ENCODE measurements at regions not wholly inside any gene's neighbourhood (a gene's known extent, or its start where the extent isn't known, plus 50 kb on each side); places are given as distances from the start of the nearest gene placed in this dataset.

DNA sequence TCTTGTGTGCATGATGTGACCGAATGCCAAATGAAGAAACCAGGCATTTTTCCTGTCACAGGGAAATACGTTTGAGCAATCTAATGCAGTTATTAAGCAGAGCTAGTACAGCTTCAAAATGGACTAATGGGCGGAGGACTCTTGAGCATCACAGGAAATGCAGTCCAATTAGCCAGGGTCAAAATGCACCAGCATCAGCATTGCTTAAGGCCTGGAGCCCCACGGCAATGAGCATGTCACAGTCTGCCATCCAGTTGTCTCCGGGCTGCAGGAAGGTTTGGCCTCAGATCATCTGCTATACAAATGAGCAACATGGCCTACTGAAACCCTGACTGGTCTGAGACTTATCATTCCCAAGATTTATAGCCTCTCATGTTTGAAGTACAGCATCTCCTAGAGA is 652.1 kb upstream of the SLC35B3 start:
- 92% methylated on average over 5 of the region's 5 CpGs for WGBS, 2 experiments (ENCODE audit: insufficient coverage in 1 of 2, insufficient read length in 1 of 2)
- no peak overlapping the region for H3K4me3 Mint-ChIP-seq
- peak; percentile 42 for DNase-seq
- TF ChIP-seq, protein P1, sequence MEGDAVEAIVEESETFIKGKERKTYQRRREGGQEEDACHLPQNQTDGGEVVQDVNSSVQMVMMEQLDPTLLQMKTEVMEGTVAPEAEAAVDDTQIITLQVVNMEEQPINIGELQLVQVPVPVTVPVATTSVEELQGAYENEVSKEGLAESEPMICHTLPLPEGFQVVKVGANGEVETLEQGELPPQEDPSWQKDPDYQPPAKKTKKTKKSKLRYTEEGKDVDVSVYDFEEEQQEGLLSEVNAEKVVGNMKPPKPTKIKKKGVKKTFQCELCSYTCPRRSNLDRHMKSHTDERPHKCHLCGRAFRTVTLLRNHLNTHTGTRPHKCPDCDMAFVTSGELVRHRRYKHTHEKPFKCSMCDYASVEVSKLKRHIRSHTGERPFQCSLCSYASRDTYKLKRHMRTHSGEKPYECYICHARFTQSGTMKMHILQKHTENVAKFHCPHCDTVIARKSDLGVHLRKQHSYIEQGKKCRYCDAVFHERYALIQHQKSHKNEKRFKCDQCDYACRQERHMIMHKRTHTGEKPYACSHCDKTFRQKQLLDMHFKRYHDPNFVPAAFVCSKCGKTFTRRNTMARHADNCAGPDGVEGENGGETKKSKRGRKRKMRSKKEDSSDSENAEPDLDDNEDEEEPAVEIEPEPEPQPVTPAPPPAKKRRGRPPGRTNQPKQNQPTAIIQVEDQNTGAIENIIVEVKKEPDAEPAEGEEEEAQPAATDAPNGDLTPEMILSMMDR (conservative IDR thresholded peaks at IDR 0.05), result no peak
- Histone ChIP-seq H3K4me1 (ENCODE audit: control insufficient read depth, insufficient read depth, low read length) (peaks cover 11% of the 10 kb centered on the region), H3K4me3 (ENCODE audit: low read length) (no peak overlapping the region), H3K36me3 (ENCODE audit: control insufficient read depth, insufficient read depth, low read length) (no peaks in the 10 kb centered on the region), H3K27ac (ENCODE audit: low read depth, low read length) (no peak overlapping the region), H3K9ac (ENCODE audit: extremely low read depth, low read length, poor library complexity, severe bottlenecking) (no peak overlapping the region), H3K27me3 (ENCODE audit: control insufficient read depth, insufficient read depth, low read length, poor library complexity, severe bottlenecking) (no peaks in the 10 kb centered on the region), H3K9me3 (ENCODE audit: control insufficient read depth, low read length) (no peaks in the 10 kb centered on the region)
- H3K4me1 Mint-ChIP-seq, result peaks cover 40% of the 10 kb centered on the region
- H3K27me3 Mint-ChIP-seq (ENCODE audit: insufficient read depth), result no peaks in the 10 kb centered on the region
- no peaks in the 10 kb centered on the region for H3K36me3 Mint-ChIP-seq (ENCODE audit: low read depth)
- H3K9me3 Mint-ChIP-seq, result no peaks in the 10 kb centered on the region
- no peak overlapping the region for H3K27ac Mint-ChIP-seq

DNA sequence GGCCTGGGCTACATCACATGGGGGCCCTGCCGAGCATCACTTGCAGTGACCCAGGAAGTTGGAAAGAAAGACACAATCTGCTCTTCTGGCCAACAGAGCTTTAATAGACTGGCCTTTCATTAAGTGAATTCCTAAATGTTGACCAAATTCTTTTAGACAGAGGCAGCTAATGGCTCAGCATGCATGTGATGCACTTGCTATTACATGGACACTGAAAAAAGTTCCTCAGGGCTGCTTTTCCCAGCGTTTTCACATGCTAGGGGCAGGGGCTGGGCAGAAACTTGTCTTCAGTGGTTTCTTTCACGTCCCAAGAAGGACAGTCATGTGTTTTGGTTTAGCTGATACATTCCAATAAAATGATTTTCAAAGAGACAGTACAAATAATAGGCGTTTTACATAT is 651.0 kb upstream of the SLC35B3 start:
- H3K27me3 Mint-ChIP-seq (ENCODE audit: insufficient read depth), result no peaks in the 10 kb centered on the region
- H3K9me3 ChIP-seq (ENCODE audit: control insufficient read depth, low read length), result no peaks in the 10 kb centered on the region
- no peak overlapping the region for H3K27ac ChIP-seq (ENCODE audit: low read depth, low read length)
- H3K9ac ChIP-seq (ENCODE audit: extremely low read depth, low read length, poor library complexity, severe bottlenecking), result no peak overlapping the region
- TF ChIP-seq, protein P1 (conservative IDR thresholded peaks at IDR 0.05), result no peak
- no peaks in the 10 kb centered on the region for H3K9me3 Mint-ChIP-seq
- peaks cover 40% of the 10 kb centered on the region for H3K4me1 Mint-ChIP-seq
- H3K4me3 ChIP-seq (ENCODE audit: low read length), result no peak overlapping the region
- no peaks in the 10 kb centered on the region for H3K27me3 ChIP-seq (ENCODE audit: control insufficient read depth, insufficient read depth, low read length, poor library complexity, severe bottlenecking)
- WGBS, 2 experiments (ENCODE audit: insufficient coverage in 1 of 2, insufficient read length in 1 of 2), result 91 to 92% methylated on average over 1 to 3 of the region's 4 CpGs
- no peak overlapping the region for H3K27ac Mint-ChIP-seq
- H3K36me3 Mint-ChIP-seq (ENCODE audit: low read depth), result no peaks in the 10 kb centered on the region
- DNase-seq, result peak; percentile 38
- no peaks in the 10 kb centered on the region for H3K36me3 ChIP-seq (ENCODE audit: control insufficient read depth, insufficient read depth, low read length)
- H3K4me1 ChIP-seq (ENCODE audit: control insufficient read depth, insufficient read depth, low read length), result peaks cover 11% of the 10 kb centered on the region
- no peak overlapping the region for H3K4me3 Mint-ChIP-seq

DNA sequence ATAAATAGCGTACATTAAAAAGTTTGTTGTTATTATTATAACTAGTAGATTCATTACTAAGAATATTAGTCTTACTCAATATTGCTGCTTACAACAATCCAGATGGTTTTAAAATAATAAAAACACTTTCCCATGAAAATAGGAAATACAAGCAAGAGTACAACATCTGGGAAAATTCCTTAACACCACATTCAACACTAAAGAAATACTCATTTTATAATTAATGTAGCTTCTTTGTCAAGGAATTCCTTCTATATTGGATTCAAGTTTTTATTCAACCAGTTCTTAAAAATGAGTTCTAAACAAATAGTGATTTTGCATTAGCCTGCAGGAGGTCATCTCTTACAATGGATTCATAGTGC is 650.3 kb upstream of the SLC35B3 start:
- Histone ChIP-seq H3K4me3 (ENCODE audit: low read length) (no peak overlapping the region), H3K9ac (ENCODE audit: extremely low read depth, low read length, poor library complexity, severe bottlenecking) (no peak overlapping the region), H3K27ac (ENCODE audit: low read depth, low read length) (no peak overlapping the region), H3K4me1 (ENCODE audit: control insufficient read depth, insufficient read depth, low read length) (peaks cover 11% of the 10 kb centered on the region), H3K36me3 (ENCODE audit: control insufficient read depth, insufficient read depth, low read length) (no peaks in the 10 kb centered on the region), H3K9me3 (ENCODE audit: control insufficient read depth, low read length) (no peaks in the 10 kb centered on the region), H3K27me3 (ENCODE audit: control insufficient read depth, insufficient read depth, low read length, poor library complexity, severe bottlenecking) (no peaks in the 10 kb centered on the region)
- DNase-seq, result no peak
- TF ChIP-seq, protein P1 (conservative IDR thresholded peaks at IDR 0.05), result no peak
- Mint-ChIP-seq H3K9me3 (no peaks in the 10 kb centered on the region), H3K27me3 (ENCODE audit: insufficient read depth) (no peaks in the 10 kb centered on the region), H3K27ac (no peak overlapping the region), H3K4me1 (peaks cover 40% of the 10 kb centered on the region), H3K4me3 (no peak overlapping the region), H3K36me3 (ENCODE audit: low read depth) (no peaks in the 10 kb centered on the region)
- no CpG with 5 or more reads among the region's 1 CpG for WGBS, 2 experiments (ENCODE audit: insufficient coverage in 1 of 2, insufficient read length in 1 of 2)

All from endodermal cell (in vitro differentiated cells).